ENCODE measurements at regions not wholly inside any gene's neighbourhood (a gene's known extent, or its start where the extent isn't known, plus 50 kb on each side); places are given as distances from the start of the nearest gene placed in this dataset.

GRCh38 chr20:20806121-20807095, 94.0 kb upstream of the RALGAPA2 start:
- ATAC-seq (ENCODE audit: low read depth) (no peak), DNase-seq (ENCODE audit: low spot score) (no peak)
- H3K36me3 ChIP-seq (ENCODE audit: low read depth), result no peaks in the 10 kb centered on the region
- peaks cover 3% of the 10 kb centered on the region for H3K27me3 ChIP-seq (ENCODE audit: insufficient read depth, poor library complexity, severe bottlenecking)
- no peaks in the 10 kb centered on the region for H3K4me1 ChIP-seq (ENCODE audit: insufficient read depth, poor library complexity, severe bottlenecking)
- no peaks in the 10 kb centered on the region for H3K9me3 ChIP-seq (ENCODE audit: severe bottlenecking)
- H3K4me3 ChIP-seq (ENCODE audit: severe bottlenecking), result no peak overlapping the region
- no peak overlapping the region for H3K27ac ChIP-seq (ENCODE audit: poor library complexity, severe bottlenecking)
- TF ChIP-seq, protein P1, sequence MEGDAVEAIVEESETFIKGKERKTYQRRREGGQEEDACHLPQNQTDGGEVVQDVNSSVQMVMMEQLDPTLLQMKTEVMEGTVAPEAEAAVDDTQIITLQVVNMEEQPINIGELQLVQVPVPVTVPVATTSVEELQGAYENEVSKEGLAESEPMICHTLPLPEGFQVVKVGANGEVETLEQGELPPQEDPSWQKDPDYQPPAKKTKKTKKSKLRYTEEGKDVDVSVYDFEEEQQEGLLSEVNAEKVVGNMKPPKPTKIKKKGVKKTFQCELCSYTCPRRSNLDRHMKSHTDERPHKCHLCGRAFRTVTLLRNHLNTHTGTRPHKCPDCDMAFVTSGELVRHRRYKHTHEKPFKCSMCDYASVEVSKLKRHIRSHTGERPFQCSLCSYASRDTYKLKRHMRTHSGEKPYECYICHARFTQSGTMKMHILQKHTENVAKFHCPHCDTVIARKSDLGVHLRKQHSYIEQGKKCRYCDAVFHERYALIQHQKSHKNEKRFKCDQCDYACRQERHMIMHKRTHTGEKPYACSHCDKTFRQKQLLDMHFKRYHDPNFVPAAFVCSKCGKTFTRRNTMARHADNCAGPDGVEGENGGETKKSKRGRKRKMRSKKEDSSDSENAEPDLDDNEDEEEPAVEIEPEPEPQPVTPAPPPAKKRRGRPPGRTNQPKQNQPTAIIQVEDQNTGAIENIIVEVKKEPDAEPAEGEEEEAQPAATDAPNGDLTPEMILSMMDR (IDR thresholded peaks at IDR 0.05; ENCODE audit: poor library complexity, severe bottlenecking), result no peak

- no peak for DNase-seq (ENCODE audit: low spot score)
- Histone ChIP-seq H3K27me3 (ENCODE audit: insufficient read depth, poor library complexity, severe bottlenecking) (peaks cover 3% of the 10 kb centered on the region), H3K4me1 (ENCODE audit: insufficient read depth, poor library complexity, severe bottlenecking) (no peaks in the 10 kb centered on the region), H3K36me3 (ENCODE audit: low read depth) (no peaks in the 10 kb centered on the region), H3K4me3 (ENCODE audit: severe bottlenecking) (no peak overlapping the region), H3K9me3 (ENCODE audit: severe bottlenecking) (no peaks in the 10 kb centered on the region), H3K27ac (ENCODE audit: poor library complexity, severe bottlenecking) (no peak overlapping the region)
- no peak for ATAC-seq (ENCODE audit: low read depth)
- TF ChIP-seq, protein P1 (IDR thresholded peaks at IDR 0.05; ENCODE audit: poor library complexity, severe bottlenecking), result no peak
These were observed 90.6 kb upstream of the RALGAPA2 start for GRCh38 chr20:20803011-20803410.

GRCh38 chr20:20802328-20802727, 89.9 kb upstream of the RALGAPA2 start:
- Histone ChIP-seq H3K27me3 (ENCODE audit: insufficient read depth, poor library complexity, severe bottlenecking) (no peaks in the 10 kb centered on the region), H3K27ac (ENCODE audit: poor library complexity, severe bottlenecking) (no peak overlapping the region), H3K4me1 (ENCODE audit: insufficient read depth, poor library complexity, severe bottlenecking) (no peaks in the 10 kb centered on the region), H3K9me3 (ENCODE audit: severe bottlenecking) (no peaks in the 10 kb centered on the region), H3K36me3 (ENCODE audit: low read depth) (no peaks in the 10 kb centered on the region), H3K4me3 (ENCODE audit: severe bottlenecking) (no peak overlapping the region)
- TF ChIP-seq, protein P1 (IDR thresholded peaks at IDR 0.05; ENCODE audit: poor library complexity, severe bottlenecking), result no peak
- DNase-seq (ENCODE audit: low spot score) (no peak), ATAC-seq (ENCODE audit: low read depth) (no peak)

- Histone ChIP-seq H3K4me1 (ENCODE audit: insufficient read depth, poor library complexity, severe bottlenecking) (no peaks in the 10 kb centered on the region), H3K9me3 (ENCODE audit: severe bottlenecking) (no peaks in the 10 kb centered on the region), H3K27ac (ENCODE audit: poor library complexity, severe bottlenecking) (no peak overlapping the region), H3K36me3 (ENCODE audit: low read depth) (no peaks in the 10 kb centered on the region), H3K27me3 (ENCODE audit: insufficient read depth, poor library complexity, severe bottlenecking) (no peaks in the 10 kb centered on the region), H3K4me3 (ENCODE audit: severe bottlenecking) (no peak overlapping the region)
- DNase-seq (ENCODE audit: low spot score) (no peak), ATAC-seq (ENCODE audit: low read depth) (no peak)
- TF ChIP-seq, protein P1 (IDR thresholded peaks at IDR 0.05; ENCODE audit: poor library complexity, severe bottlenecking), result no peak
These were observed 87.4 kb upstream of the RALGAPA2 start for GRCh38 chr20:20799716-20800312.
